ENCODE measurements at regions not wholly inside any gene's neighbourhood (a gene's known extent, or its start where the extent isn't known, plus 50 kb on each side); places are given as distances from the start of the nearest gene placed in this dataset.

DNA sequence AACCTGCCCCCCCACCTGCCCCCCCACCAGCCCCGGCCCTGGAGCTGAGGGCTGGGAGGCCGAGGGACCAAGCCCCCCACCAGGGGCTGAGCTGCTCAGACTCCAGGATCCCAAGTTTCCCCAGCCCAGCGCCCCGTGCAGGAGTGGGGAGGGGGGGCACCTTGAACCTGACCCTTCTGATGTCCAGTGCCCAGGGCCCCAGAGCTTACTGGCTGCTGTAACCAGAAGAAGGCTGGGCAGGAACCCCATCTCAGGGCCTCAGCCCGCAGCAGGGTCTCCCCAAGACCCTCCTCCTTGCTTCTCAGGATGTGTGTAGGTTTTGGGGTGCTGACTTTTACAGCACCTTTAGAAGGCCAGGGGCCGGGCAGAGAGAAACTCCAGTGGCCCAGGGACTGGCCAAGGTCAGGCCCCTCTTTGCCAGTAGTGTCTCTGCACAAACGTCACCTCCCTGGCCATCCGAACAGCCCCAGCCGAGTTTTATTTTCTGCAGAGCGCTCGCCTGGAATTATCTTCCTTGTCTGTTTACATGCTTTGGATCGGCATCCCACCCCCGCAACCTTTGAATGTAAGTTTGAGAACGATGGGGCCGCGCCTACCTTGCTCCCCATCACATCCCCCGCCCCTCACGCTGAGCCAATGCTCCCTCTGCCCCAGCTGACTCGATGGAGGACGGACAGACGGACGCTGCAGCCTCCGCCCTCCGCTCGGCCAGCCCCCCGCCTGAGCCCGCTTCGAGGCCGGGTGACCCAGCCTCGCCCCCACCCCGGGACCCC, 70.1 kb upstream of the CASZ1 start:
- DNase-seq (ENCODE audit: low read depth) = peak; percentile 33
- TF ChIP-seq, protein P1, sequence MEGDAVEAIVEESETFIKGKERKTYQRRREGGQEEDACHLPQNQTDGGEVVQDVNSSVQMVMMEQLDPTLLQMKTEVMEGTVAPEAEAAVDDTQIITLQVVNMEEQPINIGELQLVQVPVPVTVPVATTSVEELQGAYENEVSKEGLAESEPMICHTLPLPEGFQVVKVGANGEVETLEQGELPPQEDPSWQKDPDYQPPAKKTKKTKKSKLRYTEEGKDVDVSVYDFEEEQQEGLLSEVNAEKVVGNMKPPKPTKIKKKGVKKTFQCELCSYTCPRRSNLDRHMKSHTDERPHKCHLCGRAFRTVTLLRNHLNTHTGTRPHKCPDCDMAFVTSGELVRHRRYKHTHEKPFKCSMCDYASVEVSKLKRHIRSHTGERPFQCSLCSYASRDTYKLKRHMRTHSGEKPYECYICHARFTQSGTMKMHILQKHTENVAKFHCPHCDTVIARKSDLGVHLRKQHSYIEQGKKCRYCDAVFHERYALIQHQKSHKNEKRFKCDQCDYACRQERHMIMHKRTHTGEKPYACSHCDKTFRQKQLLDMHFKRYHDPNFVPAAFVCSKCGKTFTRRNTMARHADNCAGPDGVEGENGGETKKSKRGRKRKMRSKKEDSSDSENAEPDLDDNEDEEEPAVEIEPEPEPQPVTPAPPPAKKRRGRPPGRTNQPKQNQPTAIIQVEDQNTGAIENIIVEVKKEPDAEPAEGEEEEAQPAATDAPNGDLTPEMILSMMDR (IDR thresholded peaks at IDR 0.05; ENCODE audit: insufficient read depth, low read depth, low read length, missing control alignments) = no peak
- peak overlapping the region; percentile 35 for H3K4me3 ChIP-seq (ENCODE audit: low read length)

DNA sequence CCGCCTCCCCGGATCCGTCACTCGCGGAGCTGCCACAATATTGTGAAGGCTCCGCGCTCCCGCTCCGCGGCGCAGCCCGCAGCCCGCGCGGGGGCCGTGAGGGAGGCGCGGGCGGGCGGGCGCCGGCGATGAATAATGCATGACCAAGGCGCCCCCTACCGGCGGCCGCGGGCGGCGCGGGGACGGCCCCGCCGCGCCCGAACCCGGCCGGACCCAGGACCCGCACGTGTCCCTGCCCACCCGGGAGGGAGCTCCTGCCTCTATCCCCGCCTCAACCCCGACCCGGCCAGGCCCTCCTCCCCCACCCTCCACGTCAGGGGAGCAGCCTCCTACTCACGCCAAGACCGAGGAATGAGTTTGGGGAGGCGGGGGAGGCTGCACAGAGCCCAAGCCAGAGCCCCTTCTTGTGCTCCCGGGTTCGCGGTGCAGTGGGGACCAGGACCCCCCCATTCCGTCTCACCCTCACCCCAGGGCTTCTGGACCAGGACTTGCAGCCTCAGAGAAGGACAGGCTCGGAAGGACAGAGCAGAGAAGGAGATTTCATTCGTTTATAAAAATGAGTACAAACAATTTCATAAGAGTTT, 70.8 kb upstream of the CASZ1 start:
- DNase-seq (ENCODE audit: low read depth) = peak; percentile 43
- TF ChIP-seq, protein P1 (IDR thresholded peaks at IDR 0.05; ENCODE audit: insufficient read depth, low read depth, low read length, missing control alignments) = peak; percentile 25
- peak overlapping the region; percentile 30 for H3K4me3 ChIP-seq (ENCODE audit: low read length)

DNA sequence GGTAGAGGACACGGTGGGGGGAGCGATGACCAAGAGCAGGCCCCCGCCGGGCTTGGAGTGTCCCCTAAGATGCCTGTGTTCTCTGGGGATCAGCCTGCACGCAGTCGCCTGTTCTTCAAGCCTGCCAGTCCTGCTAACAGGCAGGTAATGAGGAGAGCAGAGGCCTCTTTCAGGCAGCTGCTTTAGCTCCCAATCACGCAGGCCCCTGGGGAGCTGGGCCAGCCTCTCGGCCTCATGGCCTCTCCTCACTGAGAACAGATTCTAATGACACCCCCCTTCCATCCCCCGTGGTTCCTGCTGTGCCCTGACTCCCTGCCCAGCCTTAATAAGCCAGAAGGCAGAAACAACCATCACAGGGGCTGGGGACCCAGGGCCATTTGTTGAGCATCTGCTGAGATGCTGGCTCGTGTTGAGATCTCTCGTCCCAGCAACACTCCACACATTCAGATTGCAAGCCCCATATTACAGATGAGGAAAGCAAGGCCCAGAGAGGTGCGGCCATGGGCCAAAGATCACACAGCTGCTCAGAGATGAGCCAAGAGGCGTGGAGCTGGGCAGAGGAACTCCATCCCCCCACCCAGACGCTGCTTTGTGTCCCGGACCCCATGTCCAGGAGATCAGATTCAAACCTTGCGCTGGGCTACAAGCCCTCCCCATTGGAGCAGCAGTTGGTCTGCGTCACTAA, 71.6 kb upstream of the CASZ1 start:
- TF ChIP-seq, protein P1 (IDR thresholded peaks at IDR 0.05; ENCODE audit: insufficient read depth, low read depth, low read length, missing control alignments) = no peak
- H3K4me3 ChIP-seq (ENCODE audit: low read length) = no peak overlapping the region

DNA sequence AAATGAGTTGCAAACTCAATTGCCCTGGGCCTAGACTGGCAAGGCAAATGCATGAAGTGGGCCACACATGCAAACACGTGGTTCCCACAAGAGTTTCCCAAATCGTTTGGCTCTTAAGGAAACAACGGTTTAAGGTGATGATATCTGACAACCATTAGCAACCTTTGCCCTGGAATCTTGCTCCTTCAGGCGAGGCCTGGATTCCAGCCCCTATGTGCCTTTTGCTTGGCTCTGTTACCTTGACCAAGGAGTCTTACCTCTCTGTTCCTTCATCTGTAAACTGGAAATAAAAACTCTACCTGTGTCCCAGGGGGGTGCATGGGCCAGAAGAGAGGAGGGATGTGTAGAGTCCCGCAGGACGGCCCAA, 72.1 kb upstream of the CASZ1 start:
- H3K4me3 ChIP-seq (ENCODE audit: low read length) = no peak overlapping the region
- no peak for DNase-seq (ENCODE audit: low read depth)
- TF ChIP-seq, protein P1 (IDR thresholded peaks at IDR 0.05; ENCODE audit: insufficient read depth, low read depth, low read length, missing control alignments) = no peak

More for the DNA sequence above, 71.6 kb upstream of the CASZ1 start:
- no peak for DNase-seq (ENCODE audit: low read depth)

DNA sequence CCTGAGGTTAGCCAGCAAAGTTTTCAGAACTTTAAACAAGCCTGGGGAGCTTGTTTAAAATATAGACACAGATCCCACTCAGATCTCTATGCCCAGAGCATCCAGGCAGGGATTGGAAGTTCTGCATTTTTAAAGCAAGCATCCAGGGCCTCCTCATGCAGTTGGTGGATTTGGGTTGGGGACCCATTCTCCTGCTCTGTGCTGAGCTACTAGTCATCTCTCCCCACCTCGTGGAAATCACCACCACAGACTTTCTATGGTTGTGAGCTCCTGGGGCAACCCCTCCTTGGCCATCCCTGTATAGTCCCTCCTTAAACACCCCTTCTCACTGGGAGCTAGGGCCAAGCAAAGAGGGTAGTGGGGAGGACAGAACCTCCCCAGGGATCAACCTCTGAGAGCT, 73.5 kb upstream of the CASZ1 start:
- no peak for DNase-seq (ENCODE audit: low read depth)
- H3K4me3 ChIP-seq (ENCODE audit: low read length) = no peak overlapping the region
- TF ChIP-seq, protein P1 (IDR thresholded peaks at IDR 0.05; ENCODE audit: insufficient read depth, low read depth, low read length, missing control alignments) = no peak

DNA sequence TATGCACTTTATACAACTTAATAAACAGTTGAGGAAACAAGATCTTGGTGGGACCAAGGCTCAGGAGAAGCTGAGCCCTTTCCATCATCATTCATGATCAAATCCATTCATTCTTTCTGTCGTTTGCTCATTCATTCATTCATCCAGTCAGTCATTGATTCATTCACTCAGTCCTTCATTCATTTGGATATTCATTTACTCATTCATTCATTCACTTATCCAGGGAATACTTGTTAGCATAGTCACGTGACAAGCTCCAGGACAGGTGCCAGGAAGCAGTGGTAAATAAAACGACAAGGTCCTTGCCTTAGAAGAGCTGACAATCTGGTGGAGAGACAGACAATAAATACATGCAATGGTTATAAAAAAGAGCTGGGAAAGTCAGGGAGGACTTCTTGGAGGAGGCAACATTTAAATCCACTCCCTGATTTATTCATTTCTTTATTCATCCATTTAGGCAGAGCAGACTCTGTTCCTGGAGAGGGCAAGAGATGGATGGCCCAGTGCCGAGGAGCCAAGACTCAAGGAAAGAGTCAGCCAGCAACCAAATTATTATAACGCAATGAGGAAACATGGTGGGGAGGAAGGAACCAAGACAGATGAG, 74.1 kb upstream of the CASZ1 start:
- no peak overlapping the region for H3K4me3 ChIP-seq (ENCODE audit: low read length)
- DNase-seq (ENCODE audit: low read depth) = no peak
- TF ChIP-seq, protein P1 (IDR thresholded peaks at IDR 0.05; ENCODE audit: insufficient read depth, low read depth, low read length, missing control alignments) = no peak

Data from epithelial cell of esophagus (primary cell).